GM12891 (cell line): ENCODE measurements at regions not wholly inside any gene's neighbourhood (a gene's known extent, or its start where the extent isn't known, plus 50 kb on each side); places are given as distances from the start of the nearest gene placed in this dataset.
A peak's percentile ranks its signal among the peaks of the same experiment; 100 is the strongest.

Source experiments
- DNase-seq: peaks from one replicate; pipeline ENCODE4 v3.0.0; 2011; ENCODE audit warnings: low spot score; ENCODE audit not compliant: insufficient read length
- FAIRE-seq: peaks from 2 replicates; lab custom pipeline; 2011; peaks lifted over from hg19 to GRCh38; lab: Jason Lieb, UNC
- PAX5 ChIP-seq: IDR thresholded peaks from 2 replicates; pipeline ENCODE4 v1.6.1; 2011; ENCODE audit warnings: low read length, moderate library complexity, mild to moderate bottlenecking; ENCODE audit not compliant: insufficient read depth, severe bottlenecking
- POLR2A ChIP-seq: IDR thresholded peaks from 2 replicates; pipeline ENCODE4 v1.6.1; 2011; ENCODE audit warnings: low read depth, low read length, control low read depth
- POLR2AphosphoS5 ChIP-seq: IDR thresholded peaks from 2 replicates; pipeline ENCODE4 v1.6.1; 2011; ENCODE audit warnings: low read depth, low read length, control low read depth
- POU2F2 ChIP-seq: IDR thresholded peaks from 2 replicates; pipeline ENCODE4 v1.6.1; 2011; ENCODE audit warnings: low read depth, mild to moderate bottlenecking, control low read depth, low read length, moderate library complexity
- SPI1 ChIP-seq: IDR thresholded peaks from 2 replicates; pipeline ENCODE4 v1.6.1; 2011; ENCODE audit warnings: low read depth, low read length, control low read depth
- TAF1 ChIP-seq: IDR thresholded peaks from 2 replicates; pipeline ENCODE4 v1.6.1; 2011; ENCODE audit warnings: low read depth, low read length, control low read depth

GRCh38 chr11:129282634-129283033 lies 90.5 kb upstream of the ARHGAP32 start:
- TF ChIP-seq POU2F2 (no peak), PAX5 (no peak), POLR2A (no peak), SPI1 (no peak), TAF1 (no peak), POLR2AphosphoS5 (no peak)
- FAIRE-seq (no peak), DNase-seq (no peak)

GRCh38 chr11:129281471-129282415 lies 89.6 kb upstream of the ARHGAP32 start:
- no peak for DNase-seq
- TF ChIP-seq TAF1 (no peak), POLR2A (no peak), SPI1 (no peak), PAX5 (no peak), POU2F2 (no peak), POLR2AphosphoS5 (no peak)
- no peak for FAIRE-seq

GRCh38 chr11:129280027-129280811 lies 88.1 kb upstream of the ARHGAP32 start:
- DNase-seq (no peak), FAIRE-seq (no peak)
- no peak for TF ChIP-seq PAX5
- no peak for TF ChIP-seq POLR2AphosphoS5
- TF ChIP-seq TAF1: no peak
- TF ChIP-seq POU2F2: no peak
- no peak for TF ChIP-seq SPI1
- no peak for TF ChIP-seq POLR2A

GRCh38 chr11:129279326-129280026 lies 87.4 kb upstream of the ARHGAP32 start:
- FAIRE-seq (peak; percentile 9), DNase-seq (peak; percentile 41)
- TF ChIP-seq SPI1 (no peak), POU2F2 (no peak), TAF1 (no peak), POLR2A (no peak), POLR2AphosphoS5 (no peak), PAX5 (no peak)

GRCh38 chr11:129278586-129279319 lies 86.6 kb upstream of the ARHGAP32 start:
- FAIRE-seq (no peak), DNase-seq (peak; percentile 10)
- TF ChIP-seq SPI1: no peak
- TF ChIP-seq POLR2AphosphoS5: no peak
- TF ChIP-seq PAX5: no peak
- TF ChIP-seq POLR2A: no peak
- no peak for TF ChIP-seq TAF1
- no peak for TF ChIP-seq POU2F2

GRCh38 chr11:129277198-129277843 lies 85.2 kb upstream of the ARHGAP32 start:
- TF ChIP-seq SPI1: no peak
- TF ChIP-seq TAF1: no peak
- no peak for TF ChIP-seq PAX5
- TF ChIP-seq POU2F2: no peak
- no peak for TF ChIP-seq POLR2AphosphoS5
- no peak for TF ChIP-seq POLR2A
- DNase-seq: no peak

GRCh38 chr11:129275828-129276227 lies 83.7 kb upstream of the ARHGAP32 start:
- TF ChIP-seq TAF1: no peak
- DNase-seq (no peak), FAIRE-seq (no peak)

More at GRCh38 chr11:129277198-129277843, 85.2 kb upstream of the ARHGAP32 start:
- no peak for FAIRE-seq

GRCh38 chr11:129273944-129274711 lies 82.0 kb upstream of the ARHGAP32 start:
- no peak for TF ChIP-seq POLR2A
- no peak for TF ChIP-seq PAX5
- no peak for TF ChIP-seq TAF1
- no peak for TF ChIP-seq POU2F2
- TF ChIP-seq SPI1: peak; percentile 35; the same call in 1 of the 2 replicates
- TF ChIP-seq POLR2AphosphoS5: no peak
- FAIRE-seq (no peak), DNase-seq (no peak)
